Glutamatergic neuron (in vitro differentiated cells): ENCODE measurements at regions not wholly inside any gene's neighbourhood (a gene's known extent, or its start where the extent isn't known, plus 50 kb on each side); places are given as distances from the start of the nearest gene placed in this dataset.

ENCODE experiments used
- DNase-seq: peaks from one replicate; pipeline ENCODE4 v3.0.0; 2022
- H3K27ac Mint-ChIP-seq: one replicate; pipeline ENCODE4 v1.8.0; 2020; ENCODE audit warnings: mild to moderate bottlenecking, mixed read lengths, inconsistent platforms; ENCODE audit not compliant: unreplicated experiment
- H3K27me3 Mint-ChIP-seq: one replicate; pipeline ENCODE4 v1.8.0; 2020; ENCODE audit warnings: mild to moderate bottlenecking, moderate library complexity, mixed read lengths, inconsistent platforms; ENCODE audit not compliant: unreplicated experiment
- H3K36me3 Mint-ChIP-seq: one replicate; pipeline ENCODE4 v1.8.0; 2020; ENCODE audit warnings: mild to moderate bottlenecking, mixed read lengths, inconsistent platforms; ENCODE audit not compliant: unreplicated experiment
- H3K4me1 Mint-ChIP-seq: one replicate; pipeline ENCODE4 v1.8.0; 2020; ENCODE audit warnings: mild to moderate bottlenecking, low read depth, mixed read lengths, inconsistent platforms; ENCODE audit not compliant: unreplicated experiment
- H3K4me3 Mint-ChIP-seq: one replicate; pipeline ENCODE4 v1.8.0; 2020; ENCODE audit warnings: mild to moderate bottlenecking, mixed read lengths, inconsistent platforms; ENCODE audit not compliant: unreplicated experiment
- H3K9me3 Mint-ChIP-seq: one replicate; pipeline ENCODE4 v1.8.0; 2020; ENCODE audit warnings: mild to moderate bottlenecking, moderate library complexity, mixed read lengths, inconsistent platforms; ENCODE audit not compliant: unreplicated experiment
- CTCF ChIP-seq: fragments of 200-600 bp; sonication (generic); IDR thresholded peaks from one replicate; pipeline ENCODE4 v1.5.0; 2021; ENCODE audit not compliant: partially characterized antibody, unreplicated experiment

DNA sequence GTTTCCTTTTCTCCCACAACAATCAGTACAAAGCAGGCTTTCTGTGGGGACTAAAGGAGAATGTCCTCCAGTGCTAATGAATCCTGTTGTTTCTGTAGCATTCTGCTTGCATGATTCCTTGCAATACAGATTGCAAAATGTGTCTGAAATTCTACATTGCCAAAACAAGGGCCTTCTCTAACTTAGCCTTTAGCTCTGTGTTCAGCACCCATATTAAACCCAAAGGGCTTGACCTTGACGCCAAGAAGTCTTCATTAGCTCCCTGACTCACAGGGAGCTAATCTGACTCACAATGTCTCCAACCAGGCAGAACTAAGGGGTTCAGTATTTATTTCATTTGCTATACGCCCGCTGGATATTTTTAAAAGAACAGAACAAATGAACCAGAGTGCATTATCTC lies 241.4 kb upstream of the CLNK start:
- Mint-ChIP-seq H3K36me3 (no peaks in the 10 kb centered on the region), H3K27ac (no peak overlapping the region), H3K4me1 (no peaks in the 10 kb centered on the region), H3K27me3 (no peaks in the 10 kb centered on the region), H3K4me3 (no peak overlapping the region), H3K9me3 (no peaks in the 10 kb centered on the region)
- TF ChIP-seq CTCF, result no peak
- no peak for DNase-seq

DNA sequence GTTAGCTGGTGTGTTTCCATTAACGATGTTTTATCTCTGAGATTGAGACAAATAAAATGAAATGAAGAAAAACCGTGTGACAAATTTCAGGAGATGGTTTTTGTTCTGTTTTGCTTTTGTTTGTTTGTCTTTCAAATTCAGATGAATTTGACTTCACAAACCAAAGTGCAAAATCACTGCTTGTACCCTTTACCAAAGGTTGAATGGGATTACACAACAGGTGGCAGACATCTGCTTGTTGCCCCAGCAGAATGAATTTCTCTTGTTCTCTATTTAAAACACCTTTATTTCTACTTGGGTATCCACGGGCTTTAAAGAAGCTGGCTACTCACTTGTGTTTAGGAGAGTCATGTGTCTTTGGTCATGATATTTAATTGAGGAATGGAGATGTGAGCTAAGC lies 239.7 kb upstream of the CLNK start:
- H3K9me3 Mint-ChIP-seq, result no peaks in the 10 kb centered on the region
- H3K4me3 Mint-ChIP-seq, result no peak overlapping the region
- H3K27ac Mint-ChIP-seq, result no peak overlapping the region
- no peaks in the 10 kb centered on the region for H3K4me1 Mint-ChIP-seq
- H3K36me3 Mint-ChIP-seq, result no peaks in the 10 kb centered on the region
- H3K27me3 Mint-ChIP-seq, result no peaks in the 10 kb centered on the region
- no peak for DNase-seq
- no peak for TF ChIP-seq CTCF

DNA sequence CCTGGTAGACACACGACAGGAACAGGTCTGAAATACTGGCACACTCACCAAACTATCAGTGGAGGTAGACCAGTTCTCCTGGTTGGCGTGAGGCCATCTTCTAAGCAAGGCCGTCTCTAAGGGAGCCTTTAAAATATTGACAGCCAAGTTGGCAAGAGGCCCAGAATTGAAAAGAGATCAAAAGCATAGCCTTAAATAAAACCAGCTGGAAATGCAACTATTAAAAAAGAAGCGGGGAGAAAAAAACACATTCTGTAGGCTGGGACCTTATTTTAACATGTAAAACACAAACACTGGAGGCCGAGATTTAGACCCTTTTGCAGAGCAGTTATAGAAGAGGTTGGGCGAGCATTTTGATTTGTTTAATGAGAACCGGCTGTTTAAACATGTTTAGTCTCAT lies 233.0 kb upstream of the CLNK start:
- TF ChIP-seq CTCF, result no peak
- H3K36me3 Mint-ChIP-seq, result no peaks in the 10 kb centered on the region
- H3K27me3 Mint-ChIP-seq, result no peaks in the 10 kb centered on the region
- no peak for DNase-seq
- no peak overlapping the region for H3K4me3 Mint-ChIP-seq
- H3K4me1 Mint-ChIP-seq, result no peaks in the 10 kb centered on the region
- no peak overlapping the region for H3K27ac Mint-ChIP-seq
- peaks cover 2% of the 10 kb centered on the region for H3K9me3 Mint-ChIP-seq

DNA sequence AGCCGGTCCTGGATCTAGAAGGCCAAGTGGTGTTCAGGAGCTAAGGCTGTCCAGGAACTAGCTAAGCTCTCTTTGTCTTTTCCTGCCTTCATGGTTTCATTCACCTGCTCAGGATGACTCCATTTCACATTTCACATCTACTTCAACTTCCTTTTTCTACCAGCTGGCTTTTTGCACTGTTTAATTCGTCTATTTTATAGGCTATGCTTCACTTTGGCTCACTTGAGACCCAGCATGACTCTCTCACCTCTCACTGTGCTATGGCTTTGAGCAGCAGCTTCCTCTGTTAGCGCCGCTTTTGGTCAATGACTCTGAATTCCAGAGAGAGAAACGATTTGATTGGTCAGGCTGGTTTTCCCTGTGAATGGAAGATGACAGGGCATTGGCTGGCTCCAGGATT lies 213.5 kb upstream of the CLNK start:
- no peak for TF ChIP-seq CTCF
- Mint-ChIP-seq H3K27me3 (no peaks in the 10 kb centered on the region), H3K4me3 (no peak overlapping the region), H3K27ac (no peak overlapping the region), H3K4me1 (peaks cover 5% of the 10 kb centered on the region), H3K9me3 (no peaks in the 10 kb centered on the region), H3K36me3 (peaks cover 4% of the 10 kb centered on the region)
- DNase-seq, result no peak

DNA sequence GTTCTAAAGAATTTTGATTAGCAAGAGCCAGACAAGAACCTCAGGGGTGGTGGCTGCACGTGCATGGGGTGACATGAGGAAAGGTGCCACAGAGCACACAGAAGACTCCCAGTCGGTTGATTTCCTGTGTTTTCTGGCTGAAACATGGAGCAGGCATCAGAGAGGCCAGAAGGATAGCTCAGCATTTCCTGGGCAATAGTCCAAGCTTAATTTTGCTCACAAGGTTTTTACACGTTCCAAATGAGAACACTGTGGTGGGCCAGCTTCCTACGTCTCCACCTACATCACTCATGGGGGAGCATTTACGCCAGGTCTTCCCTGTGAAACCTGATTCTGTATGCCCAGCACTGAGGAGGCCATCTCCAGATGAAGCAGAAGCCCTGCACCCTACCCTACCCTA lies 212.5 kb upstream of the CLNK start:
- Mint-ChIP-seq H3K4me3 (no peak overlapping the region), H3K4me1 (peaks cover 2% of the 10 kb centered on the region), H3K9me3 (no peaks in the 10 kb centered on the region), H3K36me3 (peaks cover 4% of the 10 kb centered on the region), H3K27me3 (no peaks in the 10 kb centered on the region), H3K27ac (no peak overlapping the region)
- TF ChIP-seq CTCF, result no peak
- DNase-seq, result no peak
